Lower lobe of right lung (tissue), 2 donors: ENCODE measurements at regions not wholly inside any gene's neighbourhood (a gene's known extent, or its start where the extent isn't known, plus 50 kb on each side); places are given as distances from the start of the nearest gene placed in this dataset.

ENCODE experiments used
- ATAC-seq, 2 donors: fragments of 200-7000 bp; cut with Tn5 transposase; one replicate each; pipeline ENCODE4 v1.9.1; 2020 to 2022; ENCODE audit warnings: mild to moderate bottlenecking in 2 of 2, moderate library complexity in 2 of 2
- DNase-seq: peaks from one replicate; pipeline ENCODE4 v3.0.0-alpha.2; 2020
- H3K27ac ChIP-seq: fragments of 200-600 bp; one replicate; pipeline ENCODE4 v1.8.0; 2022
- H3K27me3 ChIP-seq: fragments of 200-600 bp; one replicate; pipeline ENCODE4 v1.8.0; 2022; ENCODE audit warnings: low read depth
- H3K36me3 ChIP-seq: fragments of 200-600 bp; one replicate; pipeline ENCODE4 v1.8.0; 2022; ENCODE audit warnings: mild to moderate bottlenecking
- H3K4me1 ChIP-seq: fragments of 200-600 bp; one replicate; pipeline ENCODE4 v1.8.0; 2022
- H3K4me3 ChIP-seq: fragments of 200-600 bp; one replicate; pipeline ENCODE4 v1.8.0; 2022; ENCODE audit warnings: mild to moderate bottlenecking
- H3K9me3 ChIP-seq: fragments of 200-600 bp; one replicate; pipeline ENCODE4 v1.8.0; 2022
- CTCF ChIP-seq: fragments of 200-600 bp; IDR thresholded peaks from one replicate; pipeline ENCODE4 v1.8.0; 2022; ENCODE audit warnings: antibody characterized with exemption, mild to moderate bottlenecking
- intact Hi-C: fragments of 100-400 bp; cut with DNase I; formaldehyde crosslinking; loops from one replicate; pipeline ENCODE4 v1.11.0; 2022
- donor health status: DM: no; HTN: yes; CAD: no; lungs with severe emphysema.

GRCh38 chr7:113812591-113813255 lies 106.1 kb downstream of the PPP1R3A start:
- Histone ChIP-seq H3K27me3 (no peaks in the 10 kb centered on the region), H3K9me3 (no peaks in the 10 kb centered on the region), H3K36me3 (no peaks in the 10 kb centered on the region), H3K27ac (no peak overlapping the region), H3K4me3 (no peak overlapping the region), H3K4me1 (no peaks in the 10 kb centered on the region)
- ATAC-seq, result no peak
- TF ChIP-seq CTCF, result no peak
- no peak for DNase-seq
- intact Hi-C loops, result no loop called here

GRCh38 chr7:113810080-113810744 lies 108.6 kb downstream of the PPP1R3A start:
- Histone ChIP-seq H3K9me3 (no peaks in the 10 kb centered on the region), H3K36me3 (no peaks in the 10 kb centered on the region), H3K27ac (no peak overlapping the region), H3K27me3 (no peaks in the 10 kb centered on the region), H3K4me3 (no peak overlapping the region), H3K4me1 (no peaks in the 10 kb centered on the region)
- ATAC-seq (no peak), DNase-seq (no peak)
- intact Hi-C loops, result no loop called here
- no peak for TF ChIP-seq CTCF

- Histone ChIP-seq H3K27me3 (no peaks in the 10 kb centered on the region), H3K9me3 (no peaks in the 10 kb centered on the region), H3K4me3 (no peak overlapping the region), H3K27ac (no peak overlapping the region), H3K36me3 (no peaks in the 10 kb centered on the region), H3K4me1 (no peaks in the 10 kb centered on the region)
- intact Hi-C loops, result no loop called here
- no peak for DNase-seq
- ATAC-seq, result no peak
- no peak for TF ChIP-seq CTCF
These were observed 109.2 kb downstream of the PPP1R3A start for GRCh38 chr7:113809581-113809980.

- no peak for ATAC-seq
These were observed 112.0 kb downstream of the PPP1R3A start for GRCh38 chr7:113806633-113807327.

GRCh38 chr7:113805976-113806375 lies 112.8 kb downstream of the PPP1R3A start:
- DNase-seq, result no peak
- TF ChIP-seq CTCF, result no peak
- Histone ChIP-seq H3K27me3 (no peaks in the 10 kb centered on the region), H3K4me1 (no peaks in the 10 kb centered on the region), H3K36me3 (no peaks in the 10 kb centered on the region), H3K4me3 (no peak overlapping the region), H3K9me3 (no peaks in the 10 kb centered on the region), H3K27ac (no peak overlapping the region)
- intact Hi-C loops, result no loop called here
- ATAC-seq, result no peak

More at GRCh38 chr7:113806633-113807327, 112.0 kb downstream of the PPP1R3A start:
- H3K4me3 ChIP-seq, result no peak overlapping the region
- no peaks in the 10 kb centered on the region for H3K27me3 ChIP-seq
- H3K4me1 ChIP-seq, result no peaks in the 10 kb centered on the region
- TF ChIP-seq CTCF, result no peak
- intact Hi-C loops, result no loop called here
- H3K36me3 ChIP-seq, result no peaks in the 10 kb centered on the region
- H3K27ac ChIP-seq, result no peak overlapping the region
- DNase-seq, result no peak
- no peaks in the 10 kb centered on the region for H3K9me3 ChIP-seq
